HCT116 (cell line): ENCODE measurements at regions not wholly inside any gene's neighbourhood (a gene's known extent, or its start where the extent isn't known, plus 50 kb on each side); places are given as distances from the start of the nearest gene placed in this dataset.

Source experiments
- ATAC-seq: fragments of 200-7000 bp; cut with Tn5 transposase; 2 replicates; pipeline ENCODE4 v1.9.1; 2020; ENCODE audit warnings: mild to moderate bottlenecking, moderate library complexity
- BruUV-seq: library from RNA; stranded (reverse); fragments of 400-500 nt; replicated peaks from 2 replicates; lab custom pipeline; 2021; lab: Mats Ljungman, UMichigan
- CTCF ChIA-PET: fragments of 300-600 bp; sonication (Branson Sonifier 250); formaldehyde crosslinking; loops from one replicate; lab custom pipeline; 2021; ENCODE audit warnings: antibody characterized with exemption; lab: Charles Lee
- POLR2A ChIA-PET: fragments of 300-600, 350-600 bp; sonication (Branson Sonifier 250); formaldehyde crosslinking; loops from one replicate; lab custom pipeline; 2021; ENCODE audit warnings: antibody characterized with exemption; lab: Charles Lee
- RAD21 ChIA-PET, 2 experiments: fragments of 300-600 bp; sonication (Branson Sonifier 250); formaldehyde crosslinking; loops; one replicate each; lab custom pipeline; 2023; ENCODE audit warnings: low total read pairs in 2 of 2; ENCODE audit not compliant: uncharacterized antibody in 2 of 2, unreplicated experiment in 2 of 2, low non-redundant PET in 1 of 2; lab: Charles Lee
- DNase-seq: peaks from one replicate; pipeline ENCODE4 v3.0.0-alpha.2; 2010; ENCODE audit warnings: low read depth, low spot score
- H2AFZ ChIP-seq: fragments of 200-600 bp; shearing (Covaris generic), sonication (generic); 2 replicates; pipeline ENCODE4 v1.6.1; 2017; ENCODE audit warnings: low read depth, mixed run types, mixed read lengths, antibody characterized with exemption, low read length; ENCODE audit not compliant: poor library complexity, severe bottlenecking
- H3K27ac ChIP-seq: 2 replicates; pipeline ENCODE4 v1.5.1; 2012; ENCODE audit warnings: low read depth, low read length
- H3K27me3 ChIP-seq: fragments of 200-600 bp; sonication (generic); 2 replicates; pipeline ENCODE4 v1.6.1; 2016; ENCODE audit warnings: mixed run types, low read length, mixed read lengths; ENCODE audit not compliant: insufficient read depth
- H3K36me3 ChIP-seq, 2 experiments: fragments of 200-500 bp in 1 of 2; fragments of 200-600 bp in 1 of 2; sonication (Bioruptor generic) in 1 of 2; sonication (generic) in 1 of 2; 2 replicates each; pipeline versions ENCODE4 v1.5.1 to v1.6.1; 2014 to 2016; ENCODE audit warnings: low read length in 2 of 2, inconsistent platforms in 1 of 2, mixed read lengths in 1 of 2, mixed run types in 1 of 2; ENCODE audit not compliant: insufficient read depth in 2 of 2, control insufficient read depth in 1 of 2
- H3K4me1 ChIP-seq, 2 experiments: fragments of 200-600 bp in 1 of 2; sonication (generic) in 1 of 2; 2 replicates each; pipeline versions ENCODE4 v1.5.1 to v1.6.1; 2012 to 2017; ENCODE audit warnings: low read length in 2 of 2, inconsistent platforms in 1 of 2, mild to moderate bottlenecking in 1 of 2, mixed read lengths in 1 of 2, mixed run types in 1 of 2, moderate library complexity in 1 of 2; ENCODE audit not compliant: insufficient read depth in 2 of 2, control insufficient read depth in 1 of 2
- H3K4me2 ChIP-seq: fragments of 200-600 bp; sonication (generic); 2 replicates; pipeline ENCODE4 v1.6.1; 2017; ENCODE audit warnings: mixed run types, low read length, mixed read lengths
- H3K4me3 ChIP-seq, 2 experiments: fragments of 200-600 bp in 1 of 2; sonication (generic) in 1 of 2; replicated peaks in 1 of 2; 2 replicates each; pipeline ENCODE4 v1.5.1; 2011 to 2016; ENCODE audit warnings: low read length in 2 of 2, control low read depth in 1 of 2, low read depth in 1 of 2, mild to moderate bottlenecking in 1 of 2, mixed read lengths in 1 of 2, mixed run types in 1 of 2
- H3K79me2 ChIP-seq: fragments of 200-600 bp; sonication (generic); 2 replicates; pipeline ENCODE4 v1.6.1; 2017; ENCODE audit warnings: mild to moderate bottlenecking, mixed run types, low read length, moderate library complexity, mixed read lengths; ENCODE audit not compliant: insufficient read depth
- H3K9ac ChIP-seq: fragments of 200-600 bp; sonication (generic); 2 replicates; pipeline ENCODE4 v1.6.1; 2016; ENCODE audit warnings: low read length, mixed read lengths
- H3K9me2 ChIP-seq: fragments of 200-600 bp; sonication (generic), shearing (Covaris generic); 2 replicates; pipeline ENCODE4 v1.6.1; 2017; ENCODE audit warnings: mixed run types, mild to moderate bottlenecking, moderate library complexity; ENCODE audit not compliant: insufficient read depth
- H3K9me3 ChIP-seq, 2 experiments: fragments of 200-500 bp in 1 of 2; fragments of 200-600 bp in 1 of 2; sonication (Bioruptor generic) in 1 of 2; sonication (generic) in 1 of 2; 2 replicates each; pipeline ENCODE4 v1.6.1; 2014 to 2017; ENCODE audit warnings: low read length in 2 of 2, mixed read lengths in 2 of 2, inconsistent platforms in 1 of 2, low read depth in 1 of 2, mild to moderate bottlenecking in 1 of 2, mixed run types in 1 of 2, moderate library complexity in 1 of 2; ENCODE audit not compliant: control insufficient read depth in 1 of 2, insufficient read depth in 1 of 2
- H4K20me1 ChIP-seq: fragments of 200-600 bp; sonication (generic), shearing (Covaris generic); 2 replicates; pipeline ENCODE4 v1.6.1; 2017; ENCODE audit warnings: mixed run types, mild to moderate bottlenecking, moderate library complexity; ENCODE audit not compliant: insufficient read depth
- ATF3 ChIP-seq: IDR thresholded peaks from 2 replicates; pipeline ENCODE4 v1.6.1; 2012
- CBX3 ChIP-seq: IDR thresholded peaks from 2 replicates; pipeline ENCODE4 v1.6.1; 2012; ENCODE audit warnings: low read depth
- ELF1 ChIP-seq: IDR thresholded peaks from 2 replicates; pipeline ENCODE4 v1.6.1; 2012; ENCODE audit warnings: low read depth, borderline replicate concordance
- EZH2 ChIP-seq: fragments of 200-600 bp; sonication (generic); IDR thresholded peaks from 2 replicates; pipeline ENCODE4 v1.6.1; 2017; ENCODE audit warnings: antibody characterized with exemption, mixed run types
- EZH2phosphoT487 ChIP-seq: fragments of 200-600 bp; IDR thresholded peaks from 2 replicates; pipeline ENCODE4 v1.6.1; 2018; ENCODE audit warnings: antibody characterized with exemption, borderline replicate concordance
- FOSL1 ChIP-seq: IDR thresholded peaks from 2 replicates; pipeline ENCODE4 v1.6.1; 2012; ENCODE audit warnings: low read depth
- POLR2AphosphoS5 ChIP-seq: IDR thresholded peaks from 2 replicates; pipeline ENCODE4 v1.6.1; 2011; ENCODE audit warnings: mild to moderate bottlenecking, low read depth, low read length, moderate library complexity
- RAD21 ChIP-seq: IDR thresholded peaks from 2 replicates; pipeline ENCODE4 v1.6.1; 2012; ENCODE audit warnings: low read depth, mild to moderate bottlenecking
- SIN3A ChIP-seq: IDR thresholded peaks from 2 replicates; pipeline ENCODE4 v1.6.1; 2012; ENCODE audit warnings: low read depth
- SP1 ChIP-seq: IDR thresholded peaks from 2 replicates; pipeline ENCODE4 v1.6.1; 2012; ENCODE audit warnings: low read depth
- YY1 ChIP-seq: IDR thresholded peaks from 2 replicates; pipeline ENCODE4 v1.6.1; 2011; ENCODE audit warnings: low read length, low read depth, moderate library complexity, mild to moderate bottlenecking; ENCODE audit not compliant: insufficient replicate concordance; ENCODE audit errors: extremely low read depth
- ZBTB33 ChIP-seq: IDR thresholded peaks from 2 replicates; pipeline ENCODE4 v1.6.1; 2011; ENCODE audit warnings: mild to moderate bottlenecking, low read length, moderate library complexity; ENCODE audit not compliant: insufficient replicate concordance; ENCODE audit errors: extremely low read depth
- ZFX ChIP-seq: fragments of 450-650 bp; IDR thresholded peaks from 2 replicates; pipeline ENCODE4 v1.6.1; 2017
- ZNF274 ChIP-seq: fragments of 200-500 bp; sonication (Bioruptor generic); IDR thresholded peaks from 2 replicates; pipeline ENCODE4 v1.6.1; 2014; ENCODE audit warnings: mild to moderate bottlenecking, low read depth, low read length, inconsistent platforms
- intact Hi-C: fragments of 100-400 bp; cut with micrococcal nuclease; formaldehyde crosslinking; loops from 2 replicates; pipeline ENCODE4 v1.10.0; 2022
- TF ChIP-seq, protein P1 (sequence below): IDR thresholded peaks from 2 replicates; pipeline ENCODE4 v1.6.1; 2012
- TF ChIP-seq, protein P2 (sequence below), 3 experiments: fragments of 200-600 bp in 1 of 3; sonication (generic) in 1 of 3; IDR thresholded peaks in 2 of 3; conservative IDR thresholded peaks in 1 of 3; 2 replicates each; pipeline ENCODE4 v1.5.1; 2012 to 2017; ENCODE audit warnings: low read depth in 2 of 3, low read length in 2 of 3, antibody characterized with exemption in 1 of 3, borderline replicate concordance in 1 of 3, control low read depth in 1 of 3, mild to moderate bottlenecking in 1 of 3, mixed read lengths in 1 of 3, mixed run types in 1 of 3, moderate library complexity in 1 of 3; ENCODE audit not compliant: insufficient read depth in 1 of 3

- TF ChIP-seq RAD21: peak; percentile 59
- TF ChIP-seq ZNF274: no peak
- peak; percentile 35; the same call in 1 of the 2 replicates for TF ChIP-seq CBX3
- no peak for TF ChIP-seq FOSL1
- TF ChIP-seq, all 23 proteins: peak for 4
Measured at GRCh38 chr3:24680214-24680967, 185.7 kb upstream of the THRB start (continued).

DNA sequence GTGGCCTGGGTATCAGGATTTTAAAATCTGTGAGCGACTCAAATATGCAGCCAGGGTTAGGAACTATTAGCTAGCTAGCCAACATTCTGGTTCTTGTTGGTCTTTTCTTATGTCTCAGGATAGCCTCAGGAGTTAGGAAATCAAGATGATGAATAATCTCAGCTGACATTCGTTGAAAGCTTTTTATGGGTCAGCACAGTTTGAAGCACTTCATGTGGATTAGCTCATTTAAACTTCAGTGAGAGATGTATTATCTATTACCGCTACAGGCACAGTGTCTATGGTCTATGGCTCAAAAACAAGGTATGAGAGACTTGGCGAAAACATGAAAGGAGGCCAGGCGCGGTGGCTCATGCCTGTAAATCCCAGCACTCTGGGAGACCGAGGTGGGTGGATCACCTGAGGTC, 187.5 kb upstream of the THRB start:
- no TSS peak for BruUV-seq
- Histone ChIP-seq H3K27ac (no peak overlapping the region), H3K27me3 (no peaks in the 10 kb centered on the region; the same call in 1 of the 2 replicates), H3K4me3 (no peak overlapping the region), H3K9me2 (no peaks in the 10 kb centered on the region), H3K4me1 (peaks cover 0 to 6% of the 10 kb centered on the region in 2 experiments; a peak in 1 of 4 replicates), H4K20me1 (no peaks in the 10 kb centered on the region), H2AFZ (no peak overlapping the region), H3K9ac (no peak overlapping the region), H3K9me3 (no peaks in the 10 kb centered on the region), H3K79me2 (no peaks in the 10 kb centered on the region), H3K4me2 (no peak overlapping the region), H3K36me3 (no peaks in the 10 kb centered on the region)
- RAD21 ChIA-PET: no interaction called here
- ATAC-seq (no peak), DNase-seq (no peak)
- TF ChIP-seq EZH2: no peak
- TF ChIP-seq ZBTB33: no peak
- no peak for TF ChIP-seq EZH2phosphoT487
- TF ChIP-seq ATF3: no peak
- TF ChIP-seq FOSL1: no peak
- TF ChIP-seq YY1: no peak
- TF ChIP-seq SP1: no peak
- no peak for TF ChIP-seq POLR2AphosphoS5
- TF ChIP-seq RAD21: no peak
- TF ChIP-seq, protein P1, sequence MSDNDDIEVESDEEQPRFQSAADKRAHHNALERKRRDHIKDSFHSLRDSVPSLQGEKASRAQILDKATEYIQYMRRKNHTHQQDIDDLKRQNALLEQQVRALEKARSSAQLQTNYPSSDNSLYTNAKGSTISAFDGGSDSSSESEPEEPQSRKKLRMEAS: no peak
- no peak for TF ChIP-seq ZFX
- no peak for TF ChIP-seq ELF1
- TF ChIP-seq ZNF274: no peak
- TF ChIP-seq SIN3A: no peak
- TF ChIP-seq CBX3: no peak
- TF ChIP-seq, protein P2, sequence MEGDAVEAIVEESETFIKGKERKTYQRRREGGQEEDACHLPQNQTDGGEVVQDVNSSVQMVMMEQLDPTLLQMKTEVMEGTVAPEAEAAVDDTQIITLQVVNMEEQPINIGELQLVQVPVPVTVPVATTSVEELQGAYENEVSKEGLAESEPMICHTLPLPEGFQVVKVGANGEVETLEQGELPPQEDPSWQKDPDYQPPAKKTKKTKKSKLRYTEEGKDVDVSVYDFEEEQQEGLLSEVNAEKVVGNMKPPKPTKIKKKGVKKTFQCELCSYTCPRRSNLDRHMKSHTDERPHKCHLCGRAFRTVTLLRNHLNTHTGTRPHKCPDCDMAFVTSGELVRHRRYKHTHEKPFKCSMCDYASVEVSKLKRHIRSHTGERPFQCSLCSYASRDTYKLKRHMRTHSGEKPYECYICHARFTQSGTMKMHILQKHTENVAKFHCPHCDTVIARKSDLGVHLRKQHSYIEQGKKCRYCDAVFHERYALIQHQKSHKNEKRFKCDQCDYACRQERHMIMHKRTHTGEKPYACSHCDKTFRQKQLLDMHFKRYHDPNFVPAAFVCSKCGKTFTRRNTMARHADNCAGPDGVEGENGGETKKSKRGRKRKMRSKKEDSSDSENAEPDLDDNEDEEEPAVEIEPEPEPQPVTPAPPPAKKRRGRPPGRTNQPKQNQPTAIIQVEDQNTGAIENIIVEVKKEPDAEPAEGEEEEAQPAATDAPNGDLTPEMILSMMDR (IDR thresholded peaks at IDR 0.05 in 2 of 3, conservative IDR thresholded peaks at IDR 0.05 in 1 of 3; ENCODE audit: borderline replicate concordance in 1 of 3, insufficient read depth in 1 of 3, low read depth in 2 of 3, low read length in 2 of 3): no peak
- CTCF ChIA-PET: interaction anchor here (1.4 to 2.3 kb wide), 2 partner anchors 22 to 41 kb away, joined by 3 to 10 read pairs; no protein-coding TSS in a partner anchor
- POLR2A ChIA-PET: no interaction called here
- intact Hi-C loops: loop anchor here (5.0 kb wide), 1 partner anchor 795 kb away; no protein-coding TSS in a partner anchor
